Suppressor macrophage (primary cell): ENCODE measurements at regions not wholly inside any gene's neighbourhood (a gene's known extent, or its start where the extent isn't known, plus 50 kb on each side); places are given as distances from the start of the nearest gene placed in this dataset.

Experiments
- DNase-seq, 4 experiments: peaks; one replicate each; pipeline ENCODE4 v3.0.0-alpha.2; 2020 to 2022

GRCh38 chrX:110852180-110852579 is 56.6 kb upstream of the CHRDL1 start:
- peak; percentile 2 to 27 (median 12) for DNase-seq

GRCh38 chrX:110851780-110852179 is 56.2 kb upstream of the CHRDL1 start:
- no peak for DNase-seq

- DNase-seq, result peak; percentile 33 to 73 (median 68)
Observed at GRCh38 chrX:110847334-110847733, 51.7 kb upstream of the CHRDL1 start.

- DNase-seq, result no peak
Observed at GRCh38 chrX:110846071-110846470, 50.5 kb upstream of the CHRDL1 start.
